GM12891 (cell line): ENCODE measurements at regions not wholly inside any gene's neighbourhood (a gene's known extent, or its start where the extent isn't known, plus 50 kb on each side); places are given as distances from the start of the nearest gene placed in this dataset.

ENCODE experiments used
- POLR2A ChIP-seq: IDR thresholded peaks from 2 replicates; pipeline ENCODE4 v1.6.1; 2011; ENCODE audit warnings: low read depth, low read length, control low read depth
- POLR2AphosphoS5 ChIP-seq: IDR thresholded peaks from 2 replicates; pipeline ENCODE4 v1.6.1; 2011; ENCODE audit warnings: low read depth, low read length, control low read depth
- SPI1 ChIP-seq: IDR thresholded peaks from 2 replicates; pipeline ENCODE4 v1.6.1; 2011; ENCODE audit warnings: low read depth, low read length, control low read depth
- TAF1 ChIP-seq: IDR thresholded peaks from 2 replicates; pipeline ENCODE4 v1.6.1; 2011; ENCODE audit warnings: low read depth, low read length, control low read depth

DNA sequence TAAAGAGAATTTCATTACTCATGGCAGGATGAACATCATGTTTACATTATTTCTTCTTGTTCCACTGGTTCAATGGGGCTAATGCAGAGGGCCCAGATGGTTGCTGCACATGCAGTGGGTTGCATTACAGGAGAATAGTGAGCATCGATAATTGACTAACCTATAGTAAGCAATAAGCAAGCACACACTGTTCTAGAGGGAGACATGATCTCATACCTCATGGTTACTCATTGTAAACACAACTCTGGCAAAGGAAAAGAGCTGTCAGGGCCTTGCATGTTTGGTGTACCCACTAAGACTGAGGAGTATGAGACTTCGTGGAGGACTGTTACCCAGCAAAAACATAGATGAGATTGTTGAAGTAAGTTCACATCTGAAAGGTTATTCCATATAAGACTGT is 885.6 kb upstream of the VRK2 start:
- TF ChIP-seq SPI1 = no peak
- TF ChIP-seq POLR2AphosphoS5 = no peak
- TF ChIP-seq POLR2A = no peak
- no peak for TF ChIP-seq TAF1
